A673 (cell line): ENCODE measurements at regions not wholly inside any gene's neighbourhood (a gene's known extent, or its start where the extent isn't known, plus 50 kb on each side); places are given as distances from the start of the nearest gene placed in this dataset.

Source experiments
- BruUV-seq: library from RNA; stranded (reverse); fragments of 400-500 nt; replicated peaks from 2 replicates; lab custom pipeline; 2021; lab: Mats Ljungman, UMichigan
- CTCF ChIA-PET: fragments of 300-600 bp; sonication (Branson Sonifier 250); formaldehyde crosslinking; loops from one replicate; lab custom pipeline; 2022; ENCODE audit warnings: antibody characterized with exemption; lab: Charles Lee
- POLR2A ChIA-PET: fragments of 300-600 bp; sonication (Branson Sonifier 250); formaldehyde crosslinking; loops from one replicate; lab custom pipeline; 2022; ENCODE audit warnings: antibody characterized with exemption; ENCODE audit not compliant: low non-redundant PET; lab: Charles Lee
- DNase-seq: peaks from one replicate; pipeline ENCODE4 v3.0.0-alpha.2; 2015; ENCODE audit warnings: low spot score
- H3K27ac ChIP-seq: fragments of 200-600 bp; sonication (generic); 2 replicates; pipeline ENCODE4 v1.5.1; 2016; ENCODE audit warnings: mixed run types, low read depth, mild to moderate bottlenecking, mixed read lengths, antibody characterized with exemption, low read length; ENCODE audit not compliant: poor library complexity, severe bottlenecking
- H3K27me3 ChIP-seq: fragments of 200-600 bp; sonication (generic); replicated peaks from 2 replicates; pipeline ENCODE4 v1.6.1; 2017; ENCODE audit warnings: mixed run types, low read depth, mild to moderate bottlenecking, mixed read lengths, antibody characterized with exemption, low read length; ENCODE audit not compliant: insufficient read depth, poor library complexity
- H3K36me3 ChIP-seq: fragments of 200-600 bp; sonication (generic); 2 replicates; pipeline ENCODE4 v1.6.1; 2016; ENCODE audit warnings: mixed run types, mild to moderate bottlenecking, mixed read lengths, antibody characterized with exemption, low read length; ENCODE audit not compliant: insufficient read depth, poor library complexity, severe bottlenecking
- H3K4me1 ChIP-seq: fragments of 200-600 bp; sonication (generic); 2 replicates; pipeline ENCODE4 v1.6.1; 2017; ENCODE audit warnings: mixed run types, mild to moderate bottlenecking, mixed read lengths, antibody characterized with exemption, low read length; ENCODE audit not compliant: insufficient read depth, poor library complexity, severe bottlenecking
- H3K4me3 ChIP-seq: fragments of 200-600 bp; sonication (generic); 2 replicates; pipeline ENCODE4 v1.5.1; 2016; ENCODE audit warnings: low read depth, mixed run types, mild to moderate bottlenecking, mixed read lengths, low read length; ENCODE audit not compliant: poor library complexity, severe bottlenecking
- H3K9me3 ChIP-seq: fragments of 200-600 bp; sonication (generic); 2 replicates; pipeline ENCODE4 v1.6.1; 2016; ENCODE audit warnings: mixed run types, low read depth, mild to moderate bottlenecking, mixed read lengths, antibody characterized with exemption, low read length; ENCODE audit not compliant: poor library complexity, severe bottlenecking
- CTCF ChIP-seq: fragments of 300-800, 200-600 bp; sonication (generic); conservative IDR thresholded peaks from 2 replicates; pipeline ENCODE4 v1.5.1; 2017; ENCODE audit warnings: low read depth, mild to moderate bottlenecking, antibody characterized with exemption, low read length, moderate library complexity, mixed read lengths
- EZH2 ChIP-seq: fragments of 200-600 bp; sonication (generic); IDR thresholded peaks from 2 replicates; pipeline ENCODE4 v1.6.1; 2017; ENCODE audit warnings: borderline replicate concordance, low read depth, mild to moderate bottlenecking, mixed read lengths, antibody characterized with exemption, low read length; ENCODE audit not compliant: poor library complexity, severe bottlenecking
- intact Hi-C: fragments of 100-400 bp; cut with micrococcal nuclease; formaldehyde crosslinking; loops from one replicate; pipeline ENCODE4 v1.10.0; 2022; ENCODE audit not compliant: unreplicated experiment

DNA sequence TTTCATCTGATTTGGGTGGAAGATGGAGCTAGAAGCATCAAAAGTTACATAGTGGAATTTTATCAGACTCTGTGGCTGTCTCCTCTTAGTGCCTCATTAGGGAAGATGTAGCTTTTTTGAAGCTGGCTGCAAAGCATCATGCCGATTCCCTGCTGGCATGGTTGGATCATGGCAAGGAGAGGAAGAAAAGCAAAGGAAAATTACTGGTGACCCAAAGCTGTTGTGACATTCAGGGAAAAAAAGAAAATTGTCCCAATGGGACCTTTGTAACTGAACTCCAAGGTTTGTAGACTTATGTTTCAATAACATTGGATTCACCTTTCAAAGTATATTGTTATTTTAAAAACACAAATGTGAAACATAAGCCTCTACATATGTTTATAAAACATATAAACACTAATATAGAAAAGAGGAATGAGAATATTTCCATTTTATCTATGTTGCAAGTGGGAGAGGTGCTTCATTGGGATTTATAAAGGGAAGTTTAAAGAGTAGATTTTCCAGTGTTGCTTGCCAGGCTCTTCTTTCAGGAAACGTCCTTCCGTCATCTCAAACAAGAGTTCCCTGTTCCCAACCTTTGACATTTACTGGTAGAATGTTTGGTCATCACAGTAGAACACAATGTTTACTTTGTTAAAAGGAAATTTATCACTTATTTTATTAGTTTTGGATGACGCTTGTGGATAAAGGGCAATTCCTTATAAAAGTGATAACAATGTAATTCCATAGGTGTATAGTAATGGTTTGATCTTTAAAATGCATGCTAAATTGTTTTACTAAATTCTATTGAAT lies 190.1 kb upstream of the GPRIN3 start:
- TF ChIP-seq EZH2 (no peak), CTCF (no peak)
- Histone ChIP-seq H3K4me1 (peaks cover under 1% of the 10 kb centered on the region), H3K36me3 (no peaks in the 10 kb centered on the region), H3K27me3 (no peaks in the 10 kb centered on the region), H3K27ac (no peak overlapping the region), H3K9me3 (no peaks in the 10 kb centered on the region), H3K4me3 (no peak overlapping the region)
- no peak for DNase-seq
- BruUV-seq = no TSS peak
- intact Hi-C loops = no loop called here
- CTCF ChIA-PET = no interaction called here
- POLR2A ChIA-PET = no interaction called here

- Histone ChIP-seq H3K27me3 (no peaks in the 10 kb centered on the region), H3K27ac (no peak overlapping the region), H3K4me1 (peaks cover 9% of the 10 kb centered on the region), H3K36me3 (no peaks in the 10 kb centered on the region), H3K9me3 (no peaks in the 10 kb centered on the region), H3K4me3 (no peak overlapping the region)
- POLR2A ChIA-PET = no interaction called here
- BruUV-seq = no TSS peak
- no peak for TF ChIP-seq CTCF
- TF ChIP-seq EZH2 = no peak
- no peak for DNase-seq
- intact Hi-C loops = no loop called here
- CTCF ChIA-PET = no interaction called here
Observed at GRCh38 chr4:89496851-89497250, 189.3 kb upstream of the GPRIN3 start.

- H3K27ac ChIP-seq = no peak overlapping the region
- no TSS peak for BruUV-seq
- H3K4me3 ChIP-seq = no peak overlapping the region
- H3K4me1 ChIP-seq = peaks cover 14% of the 10 kb centered on the region
- intact Hi-C loops = no loop called here
- H3K9me3 ChIP-seq = no peaks in the 10 kb centered on the region
- H3K27me3 ChIP-seq = no peaks in the 10 kb centered on the region
- DNase-seq = no peak
- no peaks in the 10 kb centered on the region for H3K36me3 ChIP-seq
- POLR2A ChIA-PET = no interaction called here
- CTCF ChIA-PET = no interaction called here
- no peak for TF ChIP-seq EZH2
- TF ChIP-seq CTCF = no peak
Observed at GRCh38 chr4:89493367-89493766, 185.8 kb upstream of the GPRIN3 start.
